Stimulated activated CD8-positive, alpha-beta memory T cell treated with anti-CD3 and anti-CD28 coated beads, Interleukin-15, amount 100 ng/mL, for 1 hour (primary cell): ENCODE measurements at regions not wholly inside any gene's neighbourhood (a gene's known extent, or its start where the extent isn't known, plus 50 kb on each side); places are given as distances from the start of the nearest gene placed in this dataset.

Source experiments
- DNase-seq: peaks from one replicate; pipeline ENCODE4 v3.0.0-alpha.2; 2020; ENCODE audit warnings: low read depth

DNA sequence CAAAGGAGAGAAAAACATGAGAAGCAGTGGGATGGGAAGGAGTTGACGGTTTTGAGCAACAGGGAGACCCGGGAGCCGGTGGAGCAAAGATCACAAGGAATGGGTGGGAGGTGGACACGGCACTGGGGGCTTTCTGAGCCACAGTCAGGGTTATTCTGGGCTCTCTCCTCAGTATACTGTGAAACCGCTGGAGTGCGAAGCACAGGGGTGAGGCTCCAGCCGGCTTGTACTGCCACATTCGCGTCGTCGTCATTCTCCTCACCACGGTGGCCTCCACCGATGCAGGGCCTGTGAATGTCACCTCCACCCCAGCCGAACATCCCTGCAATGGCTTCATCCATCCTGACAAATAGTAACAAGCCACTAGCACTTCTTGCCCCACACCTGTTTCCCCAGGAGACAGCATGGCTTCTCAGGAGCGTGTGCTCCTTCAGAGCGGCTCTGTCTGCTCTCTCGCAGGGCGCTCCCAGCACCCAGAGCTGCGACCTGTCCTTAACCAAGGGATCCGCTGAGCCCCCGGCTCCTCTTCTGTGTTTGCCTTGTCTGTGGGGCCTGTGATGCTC, 1165.3 kb downstream of the TBC1D22A start:
- DNase-seq, result no peak

DNA sequence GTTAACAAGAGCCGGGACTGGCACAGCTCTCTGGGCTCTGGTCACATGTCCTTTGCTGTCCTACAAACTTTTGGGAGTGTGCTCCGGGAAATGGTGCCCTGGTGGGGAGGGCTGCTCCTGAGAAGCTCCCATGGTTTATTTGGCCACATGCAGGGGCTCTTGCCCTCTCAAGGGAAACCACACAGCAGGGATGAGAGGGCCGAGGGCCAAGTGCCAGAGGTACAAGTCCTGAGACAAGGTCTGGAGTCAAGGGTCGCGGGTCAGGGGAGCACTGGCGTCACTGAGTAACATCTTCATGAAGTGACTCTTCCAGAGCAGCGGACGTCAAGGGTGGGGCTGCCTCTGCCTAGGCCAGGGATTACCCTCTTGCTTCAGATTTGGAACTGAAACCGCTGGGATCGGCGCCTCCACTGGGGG, 1160.6 kb downstream of the TBC1D22A start:
- no peak for DNase-seq

DNA sequence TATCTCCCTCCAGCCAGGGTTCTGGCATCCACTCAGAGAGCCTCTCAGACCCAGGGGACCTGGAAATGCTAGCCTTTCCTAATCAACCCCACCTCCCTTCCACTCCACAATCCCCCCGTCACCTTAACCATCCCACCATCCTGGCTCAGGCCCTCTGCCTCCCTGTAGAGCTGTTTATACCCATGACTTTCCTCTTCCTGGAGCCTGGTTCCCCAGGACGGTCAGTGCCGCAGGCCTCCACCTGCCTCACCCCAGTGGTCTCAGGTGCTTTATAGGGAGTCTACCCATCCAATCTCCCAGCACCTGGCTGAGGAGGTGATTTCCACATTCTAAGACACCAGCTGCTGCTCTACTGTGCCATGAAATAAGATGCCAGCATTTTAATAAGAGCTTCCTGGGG, 1159.5 kb downstream of the TBC1D22A start:
- no peak for DNase-seq

DNA sequence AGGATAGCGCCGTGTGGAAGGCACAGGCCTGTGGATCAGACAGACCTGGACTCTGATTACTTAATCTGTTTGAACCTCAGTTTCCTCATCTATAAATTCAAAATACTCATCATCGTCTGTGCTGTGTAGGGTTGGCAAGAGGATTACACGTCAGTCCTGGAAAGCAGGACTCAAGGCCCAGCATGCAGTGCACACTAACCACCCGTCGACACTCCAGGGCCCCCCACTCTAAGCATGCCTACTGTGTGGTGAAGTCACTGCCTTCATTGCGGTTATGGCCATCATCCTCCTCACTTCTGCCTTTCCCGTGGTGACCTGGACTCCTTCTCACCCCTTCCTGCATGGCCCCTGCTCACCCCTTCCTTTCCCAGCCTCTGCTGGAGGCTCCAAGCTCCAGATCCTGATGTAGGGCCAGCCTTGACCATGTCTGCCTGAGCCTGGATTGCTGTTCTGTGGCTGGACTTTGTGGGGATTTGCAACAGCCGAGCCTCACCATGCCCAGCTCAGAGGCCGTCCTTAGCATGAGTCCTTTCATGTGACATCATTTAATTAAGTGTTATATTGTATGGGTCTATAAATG, 1158.0 kb downstream of the TBC1D22A start:
- no peak for DNase-seq

DNA sequence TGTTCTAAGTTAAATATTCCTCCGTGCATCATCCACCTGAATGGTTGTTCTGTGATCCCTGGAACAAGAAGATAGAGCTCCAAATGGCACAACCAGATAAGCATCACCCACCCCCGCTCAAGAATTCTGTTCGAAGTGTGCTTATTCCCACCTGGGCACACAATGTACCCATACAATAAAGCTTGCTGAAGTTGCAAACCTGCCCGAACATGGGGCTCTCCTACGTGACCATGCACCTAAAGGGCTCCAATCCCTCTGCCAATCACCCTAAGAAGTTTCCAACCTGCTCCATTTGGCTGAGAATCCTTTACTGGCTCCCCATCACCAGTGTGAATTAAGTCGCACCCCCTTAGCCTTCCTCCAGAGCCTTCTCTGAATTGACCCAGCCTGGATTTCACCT, 1157.4 kb downstream of the TBC1D22A start:
- no peak for DNase-seq

DNA sequence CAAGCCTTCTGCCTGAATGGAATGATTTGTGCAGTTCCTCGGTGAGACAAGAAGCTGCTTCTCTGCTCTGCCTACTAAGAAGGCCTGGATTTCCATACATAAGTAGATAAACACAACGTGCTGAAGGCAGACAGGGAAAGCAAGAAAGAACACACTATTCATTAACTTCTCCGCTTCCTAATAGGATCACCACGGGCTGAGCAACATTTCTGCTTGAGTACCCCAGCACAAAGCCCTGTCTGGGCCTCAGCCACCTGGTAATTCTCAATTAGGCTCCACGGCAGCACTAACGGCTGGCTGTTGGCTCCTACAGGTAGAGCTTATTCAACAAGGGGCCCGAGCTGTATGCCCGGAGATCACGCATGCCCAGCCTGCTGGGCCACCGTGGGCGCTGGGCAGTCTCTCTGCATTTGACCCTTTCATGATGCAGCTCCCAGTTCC, 1156.6 kb downstream of the TBC1D22A start:
- DNase-seq, result no peak

DNA sequence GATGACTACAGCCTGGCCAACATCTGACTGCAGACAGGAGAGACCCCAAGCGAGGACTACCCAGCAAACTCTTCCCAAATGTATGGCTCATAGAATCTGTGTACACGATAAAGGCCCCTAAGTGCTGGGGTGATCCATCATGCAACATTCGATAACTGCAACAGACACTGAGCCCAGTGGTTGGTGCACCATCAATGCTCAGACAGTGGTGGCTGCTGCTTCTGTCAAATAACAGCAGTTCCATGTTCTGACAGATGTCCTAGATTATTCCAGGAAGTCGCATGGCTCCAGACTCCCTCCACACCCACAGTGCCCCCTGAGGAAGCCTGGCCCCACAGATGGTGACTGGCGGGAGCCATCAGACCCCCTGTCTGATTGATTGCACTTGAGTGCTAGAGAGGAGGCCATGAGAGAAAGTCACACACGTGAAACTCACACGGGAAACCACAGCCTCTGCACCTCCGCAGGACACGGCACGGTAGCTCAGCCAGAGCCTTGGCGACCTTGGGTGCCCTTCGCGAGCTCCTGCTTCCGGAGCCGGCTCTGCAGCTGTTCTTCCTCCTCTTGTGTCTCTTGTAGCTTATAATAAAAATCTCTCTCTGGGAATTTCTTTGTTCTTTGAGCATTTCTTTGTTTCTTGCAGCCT, 1155.9 kb downstream of the TBC1D22A start:
- DNase-seq, result no peak

DNA sequence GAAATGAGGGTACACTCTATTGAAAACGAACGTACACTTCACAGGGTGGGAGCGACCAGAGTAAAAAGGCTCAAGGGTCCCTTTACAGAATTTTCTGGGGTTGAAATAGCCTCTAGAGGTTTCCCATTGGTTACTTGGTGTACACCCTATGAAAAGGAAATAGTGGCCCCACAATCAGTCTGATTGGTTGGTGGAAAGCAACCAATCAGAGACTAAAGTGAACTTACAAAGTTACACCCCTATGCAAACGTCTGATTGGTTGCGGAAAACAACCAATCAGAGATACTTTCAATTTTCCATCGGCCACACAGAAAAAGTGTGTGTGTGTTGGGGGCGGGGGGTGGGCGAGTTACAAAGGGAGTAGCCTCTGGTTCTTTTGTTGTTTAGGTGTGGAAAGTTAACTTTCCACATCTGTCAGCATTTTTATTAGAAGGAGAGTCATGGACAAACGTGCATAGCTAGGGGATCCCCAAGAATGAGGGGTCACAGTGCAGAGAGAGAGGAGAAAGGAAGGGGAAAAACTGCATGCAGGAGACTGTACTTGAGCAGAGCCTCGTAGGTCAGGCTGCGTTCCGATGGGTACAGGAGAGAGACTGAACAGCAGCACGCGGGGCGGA, 1152.1 kb downstream of the TBC1D22A start:
- DNase-seq, result no peak

DNA sequence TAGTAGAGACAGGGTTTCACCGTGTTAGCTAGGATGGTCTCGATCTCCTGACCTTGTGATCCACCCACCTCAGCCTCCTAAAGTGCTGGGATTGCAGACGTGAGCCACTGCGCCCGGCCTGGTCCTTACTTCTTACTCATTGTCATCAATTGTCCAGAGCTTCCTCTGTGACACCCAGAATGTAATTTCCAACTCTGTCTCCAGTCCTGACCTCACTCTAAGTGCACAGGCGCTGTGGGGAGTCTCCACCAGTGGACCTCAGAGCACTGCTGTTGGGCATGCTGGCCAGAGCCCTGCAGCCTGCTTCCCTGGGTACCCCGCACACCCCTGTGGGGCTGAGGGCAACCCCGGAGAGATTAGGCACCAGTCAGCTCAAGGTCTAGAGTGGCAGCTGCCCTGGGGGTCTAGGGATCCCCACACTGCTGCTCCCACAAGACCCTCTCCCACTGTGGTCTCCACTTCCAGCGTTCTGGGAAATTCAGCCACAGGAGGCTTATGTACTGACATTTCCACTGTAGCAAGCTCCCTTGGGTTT, 1140.3 kb downstream of the TBC1D22A start:
- no peak for DNase-seq

DNA sequence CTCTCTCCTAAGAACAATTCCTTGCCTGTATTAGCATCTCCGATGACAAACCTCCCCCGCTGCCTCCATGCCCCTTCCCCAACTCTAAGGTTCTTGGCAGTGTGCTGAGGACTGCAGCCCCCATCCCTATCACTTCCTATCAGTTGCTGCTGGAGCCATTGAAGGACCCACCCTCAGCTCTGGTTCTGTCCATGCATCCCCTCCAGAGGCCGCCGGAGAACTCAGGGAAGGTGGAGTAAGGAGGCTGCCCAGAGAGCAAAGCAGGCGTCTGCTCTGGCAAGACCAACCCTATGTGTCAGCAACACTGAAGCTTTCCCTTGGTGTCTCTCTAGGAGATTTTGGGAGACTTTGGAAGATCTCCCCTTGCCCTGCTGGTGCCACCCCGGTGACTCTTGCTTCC, 1139.5 kb downstream of the TBC1D22A start:
- DNase-seq, result no peak

DNA sequence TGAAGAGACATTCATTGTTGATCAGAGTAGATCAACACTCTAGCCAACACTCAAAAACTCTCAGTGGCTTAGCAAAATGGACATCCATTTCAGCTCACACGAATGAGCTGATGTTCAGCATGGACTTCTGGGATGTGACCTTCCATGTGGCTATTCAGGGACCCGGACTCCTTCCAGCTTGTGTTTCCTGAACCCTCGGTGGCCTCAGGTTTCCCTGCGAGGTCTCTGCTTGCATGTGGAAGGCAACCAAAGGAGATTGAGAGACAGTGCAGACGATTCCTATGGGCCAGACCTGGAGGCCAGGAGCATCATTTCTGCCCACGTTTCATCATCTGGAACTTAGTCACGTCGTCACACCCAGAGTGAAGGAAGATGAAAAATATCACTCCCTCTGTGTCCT, 1137.4 kb downstream of the TBC1D22A start:
- DNase-seq, result no peak

DNA sequence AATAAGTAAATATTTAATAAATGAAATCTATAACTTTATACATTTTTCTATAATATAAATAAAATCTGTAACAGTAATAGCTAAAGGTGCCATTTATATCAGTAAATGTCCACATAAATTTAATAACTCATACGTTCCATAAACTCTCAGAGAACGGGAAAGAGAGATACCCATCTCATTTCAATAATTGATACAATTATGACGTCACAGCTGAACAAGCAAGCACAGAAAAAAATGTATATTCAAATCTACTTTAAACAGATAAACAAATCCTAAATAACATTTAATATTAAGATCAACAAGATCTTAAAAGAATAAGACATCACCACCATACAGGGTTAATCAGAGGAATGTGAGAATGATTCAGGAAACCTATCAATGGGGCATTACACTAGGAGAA, 1136.5 kb downstream of the TBC1D22A start:
- no peak for DNase-seq

DNA sequence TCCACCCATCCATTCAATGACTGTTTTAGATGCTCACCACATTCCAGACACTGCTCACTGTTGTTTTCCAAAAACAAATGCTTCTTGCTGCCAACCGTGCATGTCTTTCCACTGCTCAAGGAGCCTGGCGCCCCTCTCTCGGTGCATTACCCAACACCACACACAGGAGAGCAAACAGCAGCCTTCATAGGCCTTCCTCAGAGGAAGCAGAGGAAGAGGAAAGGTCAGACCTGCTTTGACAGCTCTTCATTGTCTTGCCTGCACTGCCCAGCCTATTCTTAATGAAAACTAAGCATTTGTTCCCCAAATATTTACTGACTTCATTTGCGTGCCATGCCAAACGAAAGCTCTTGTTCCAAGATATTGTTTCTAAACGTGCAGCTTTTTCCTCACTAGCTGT, 1129.2 kb downstream of the TBC1D22A start:
- no peak for DNase-seq

DNA sequence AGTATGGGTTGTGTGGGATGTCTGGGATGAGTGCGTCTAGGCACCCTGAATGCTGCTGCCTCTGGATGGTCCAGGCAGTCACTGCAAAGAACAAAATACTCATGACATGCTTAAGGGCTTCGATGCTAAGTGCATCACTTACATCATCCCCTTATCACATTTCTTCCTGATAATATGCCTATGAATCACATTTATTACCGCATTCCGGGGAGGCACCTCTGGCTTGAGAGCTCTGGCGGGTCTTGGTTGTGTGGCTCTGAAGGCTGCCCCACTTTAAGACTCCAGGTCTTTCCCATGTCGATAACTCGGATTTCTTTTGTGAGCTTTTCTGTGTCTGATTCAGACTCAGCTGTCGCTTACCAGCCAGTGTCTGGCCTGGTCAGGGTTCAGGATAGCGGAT, 1126.4 kb downstream of the TBC1D22A start:
- DNase-seq, result no peak

DNA sequence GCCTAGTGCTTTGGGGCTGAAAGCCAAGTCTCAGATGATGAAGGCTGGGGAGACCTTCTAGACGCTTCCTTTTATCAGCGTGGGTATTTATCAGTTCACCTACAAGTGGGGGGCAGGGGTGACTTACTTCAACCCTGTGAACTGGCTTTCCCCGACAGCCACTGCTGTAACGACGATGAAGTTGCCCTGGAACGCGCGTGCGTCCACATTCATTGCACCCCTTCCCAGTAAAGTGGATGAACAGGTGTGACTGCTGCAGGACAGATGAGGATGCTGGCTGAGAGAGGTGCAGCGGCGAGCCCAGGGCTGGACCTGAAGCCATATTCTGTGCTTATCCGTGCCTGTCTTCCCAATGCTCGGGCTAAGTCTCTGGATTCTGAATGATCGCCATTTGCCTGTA, 1122.3 kb downstream of the TBC1D22A start:
- DNase-seq, result no peak

DNA sequence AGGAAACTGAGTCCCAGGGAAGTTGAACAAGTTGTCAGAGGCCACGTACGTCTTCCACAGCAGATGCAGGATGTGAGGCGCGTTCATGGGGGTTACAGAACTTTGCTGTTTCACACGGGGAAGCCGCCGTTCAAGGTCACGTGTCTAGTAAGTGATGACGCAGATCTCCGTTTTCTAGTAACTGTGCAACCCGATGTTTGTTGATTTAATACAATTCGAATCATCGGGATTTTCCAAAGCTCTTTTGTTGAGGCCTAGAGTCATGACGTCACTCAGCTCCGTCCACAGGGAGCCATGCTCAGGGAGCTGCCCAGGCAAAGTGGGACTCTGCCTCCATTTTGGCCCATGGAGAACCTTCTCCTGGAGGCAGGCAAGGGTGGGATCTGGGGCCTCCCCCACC, 1121.8 kb downstream of the TBC1D22A start:
- DNase-seq, result no peak

DNA sequence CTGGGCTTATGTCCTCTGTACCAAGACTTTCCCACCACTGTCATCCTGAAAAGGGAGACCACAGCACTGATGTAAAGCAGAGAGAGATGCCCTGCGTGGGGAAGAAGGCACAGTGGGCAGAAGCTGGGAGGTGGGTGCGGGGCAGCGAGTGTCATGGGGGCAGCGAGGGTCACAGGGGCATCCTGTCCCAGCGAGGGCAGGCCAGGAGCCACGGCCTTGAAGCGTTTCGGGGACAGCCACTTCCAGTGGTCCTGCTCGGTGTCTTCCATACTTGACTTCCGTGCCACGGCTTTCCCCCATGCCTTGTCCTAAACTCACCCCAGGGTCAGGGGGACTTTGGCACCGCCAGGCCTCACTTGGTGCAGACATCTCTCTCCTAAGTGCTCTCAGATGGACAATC, 1121.3 kb downstream of the TBC1D22A start:
- DNase-seq, result no peak

DNA sequence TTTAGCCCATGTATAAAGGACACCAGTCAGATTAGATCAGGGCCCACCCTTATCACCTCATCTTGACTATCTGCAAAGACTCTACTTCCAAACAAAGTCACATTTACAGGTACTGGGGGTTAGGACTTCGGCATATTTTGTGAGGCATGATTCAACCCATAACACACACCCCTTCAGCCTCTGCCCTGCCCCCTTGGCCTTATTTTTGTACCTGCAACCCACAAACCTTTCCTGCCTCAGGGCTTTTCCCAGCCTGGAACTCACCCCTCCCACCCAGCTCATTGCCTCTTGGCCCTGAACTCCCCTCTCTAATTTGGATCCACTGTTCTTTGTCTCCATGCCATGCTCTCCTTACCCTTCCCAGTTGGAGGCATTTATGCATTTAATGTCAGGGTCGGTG, 1116.9 kb downstream of the TBC1D22A start:
- no peak for DNase-seq

DNA sequence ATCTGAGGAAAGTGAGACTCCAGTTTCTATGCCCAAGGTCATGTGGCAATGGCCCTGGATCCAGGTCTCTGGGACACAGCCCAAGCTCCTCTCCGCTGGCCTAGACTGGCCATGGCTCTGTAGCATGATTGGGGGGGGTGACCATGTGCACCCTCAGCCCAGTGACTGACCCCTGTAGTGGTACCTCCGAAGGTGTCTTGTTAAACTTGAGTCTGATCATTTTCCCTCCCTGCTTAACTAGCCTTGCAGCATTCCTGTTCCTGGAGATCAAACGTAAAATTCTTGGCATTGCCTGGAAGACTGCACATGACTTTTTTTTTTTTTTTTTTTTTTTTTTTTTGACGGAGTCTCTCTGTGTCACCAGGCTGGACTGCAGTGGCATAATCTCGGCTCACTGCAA, 1116.0 kb downstream of the TBC1D22A start:
- no peak for DNase-seq

DNA sequence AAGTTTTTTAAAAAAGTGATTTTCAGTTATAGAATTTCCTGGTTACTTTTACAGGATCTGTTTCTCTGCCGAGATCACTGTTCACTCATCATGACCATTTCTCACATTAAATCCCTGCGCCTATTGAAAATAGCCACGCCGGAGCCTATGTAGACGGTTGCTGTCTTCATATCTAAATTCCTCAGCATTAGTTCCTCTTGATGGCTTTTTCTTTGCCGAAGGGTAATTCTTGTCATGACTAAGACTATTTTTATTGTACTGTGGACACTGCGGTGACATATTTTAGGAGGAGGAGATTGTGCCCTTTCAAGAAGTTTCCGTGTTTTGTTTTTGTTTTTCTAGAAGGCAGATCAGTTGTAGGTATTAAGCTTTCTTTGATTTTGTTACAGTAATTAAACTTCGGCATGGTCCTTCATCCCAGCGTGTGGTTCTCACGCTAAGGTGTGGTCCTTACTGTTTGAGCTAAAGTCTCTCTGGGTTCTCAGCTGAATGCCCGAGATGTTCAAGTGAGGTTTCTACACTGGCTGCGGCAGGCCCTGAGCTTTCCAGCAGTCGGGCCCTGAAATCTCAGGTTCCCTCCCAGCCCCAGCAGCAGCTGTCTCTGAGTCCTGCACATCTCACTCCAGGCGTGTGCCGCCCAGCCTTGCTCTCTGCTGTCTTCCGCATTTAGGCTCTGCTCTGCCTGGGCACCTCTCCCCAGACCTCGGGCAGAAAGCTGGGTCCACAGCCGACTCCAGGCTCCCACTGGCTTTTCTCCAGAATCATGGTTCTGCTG, 1110.5 kb downstream of the TBC1D22A start:
- no peak for DNase-seq

DNA sequence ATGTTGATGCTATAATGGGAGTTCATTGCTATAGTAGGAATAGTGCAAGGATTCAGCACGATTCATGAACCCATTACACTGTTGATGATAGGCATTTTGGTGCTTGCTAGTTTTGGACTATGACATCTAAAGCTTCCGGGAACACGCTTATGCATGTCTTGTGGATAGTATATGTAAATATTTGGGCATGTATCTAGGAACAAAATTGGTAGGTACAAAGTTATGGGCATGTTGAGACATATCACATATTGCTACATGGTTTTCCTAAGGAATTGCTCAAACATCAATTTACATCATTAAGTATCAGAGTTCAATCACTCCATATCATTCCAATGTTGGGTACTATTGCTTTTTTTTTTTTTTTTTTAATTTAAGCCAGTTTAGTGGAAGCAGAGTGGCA, 1103.2 kb downstream of the TBC1D22A start:
- DNase-seq, result no peak

DNA sequence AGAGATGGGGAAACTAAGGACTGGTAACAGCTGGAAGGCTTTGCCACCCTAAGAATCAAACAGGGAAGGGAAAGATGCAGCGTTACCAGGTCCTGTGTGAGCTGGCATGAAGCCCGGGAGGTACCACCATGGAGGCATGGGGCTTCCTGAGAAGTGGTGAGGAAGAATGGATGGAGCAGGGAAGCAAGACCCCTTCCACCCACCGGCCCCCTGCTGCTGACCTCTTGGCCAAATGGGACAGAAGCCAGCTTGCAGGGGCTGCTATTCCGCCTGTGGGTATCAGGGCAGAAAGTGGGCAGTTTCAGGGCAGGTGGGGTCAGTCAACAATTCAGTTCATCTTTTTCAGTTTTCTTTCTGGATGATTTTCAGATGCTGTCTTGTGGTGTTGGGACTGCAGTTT, 1099.9 kb downstream of the TBC1D22A start:
- DNase-seq, result no peak
